22Rv1 (cell line): ENCODE measurements at regions not wholly inside any gene's neighbourhood (a gene's known extent, or its start where the extent isn't known, plus 50 kb on each side); places are given as distances from the start of the nearest gene placed in this dataset.
"Not testable (repeated sequence)": the region's sequence is repeated elsewhere in the genome, so short reads cannot be mapped to it uniquely, and the experiment has no call there.

Experiments
- ZFX ChIP-seq: fragments of 450-650 bp; IDR thresholded peaks from 2 replicates; pipeline ENCODE4 v1.6.1; 2017; ENCODE audit warnings: antibody characterized with exemption, borderline replicate concordance
- TF ChIP-seq, protein P1 (sequence below): fragments of 450-650 bp; IDR thresholded peaks from 2 replicates; pipeline ENCODE4 v1.5.1; 2017; ENCODE audit warnings: mild to moderate bottlenecking

DNA sequence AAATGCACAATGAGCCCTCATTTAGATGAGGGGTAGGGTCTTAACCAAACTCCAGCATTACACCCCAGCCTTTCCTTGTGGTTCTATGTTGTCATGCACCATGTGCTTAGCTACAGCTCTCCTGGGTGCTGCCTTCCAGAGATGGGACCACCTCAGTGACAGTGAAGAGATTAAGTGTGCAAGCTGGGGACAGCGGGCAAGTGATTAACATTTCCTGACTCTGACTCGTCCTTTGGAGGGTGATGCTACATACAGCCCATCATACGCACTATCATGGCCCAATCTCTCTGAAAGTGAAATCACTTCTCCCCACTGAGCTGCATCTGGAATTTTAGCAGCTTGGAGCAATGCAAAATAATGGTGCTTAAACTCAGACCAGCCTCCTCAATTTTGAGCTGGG lies 293.0 kb upstream of the PLGLB1 start:
- TF ChIP-seq, protein P1, sequence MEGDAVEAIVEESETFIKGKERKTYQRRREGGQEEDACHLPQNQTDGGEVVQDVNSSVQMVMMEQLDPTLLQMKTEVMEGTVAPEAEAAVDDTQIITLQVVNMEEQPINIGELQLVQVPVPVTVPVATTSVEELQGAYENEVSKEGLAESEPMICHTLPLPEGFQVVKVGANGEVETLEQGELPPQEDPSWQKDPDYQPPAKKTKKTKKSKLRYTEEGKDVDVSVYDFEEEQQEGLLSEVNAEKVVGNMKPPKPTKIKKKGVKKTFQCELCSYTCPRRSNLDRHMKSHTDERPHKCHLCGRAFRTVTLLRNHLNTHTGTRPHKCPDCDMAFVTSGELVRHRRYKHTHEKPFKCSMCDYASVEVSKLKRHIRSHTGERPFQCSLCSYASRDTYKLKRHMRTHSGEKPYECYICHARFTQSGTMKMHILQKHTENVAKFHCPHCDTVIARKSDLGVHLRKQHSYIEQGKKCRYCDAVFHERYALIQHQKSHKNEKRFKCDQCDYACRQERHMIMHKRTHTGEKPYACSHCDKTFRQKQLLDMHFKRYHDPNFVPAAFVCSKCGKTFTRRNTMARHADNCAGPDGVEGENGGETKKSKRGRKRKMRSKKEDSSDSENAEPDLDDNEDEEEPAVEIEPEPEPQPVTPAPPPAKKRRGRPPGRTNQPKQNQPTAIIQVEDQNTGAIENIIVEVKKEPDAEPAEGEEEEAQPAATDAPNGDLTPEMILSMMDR, result not testable (repeated sequence)
- not testable (repeated sequence) for TF ChIP-seq ZFX
